Spleen (tissue), 7 donors: ENCODE measurements at regions not wholly inside any gene's neighbourhood (a gene's known extent, or its start where the extent isn't known, plus 50 kb on each side); places are given as distances from the start of the nearest gene placed in this dataset.

Experiments used
- POLR2A ChIP-seq, 3 donors: fragments of 450-650 bp; IDR thresholded peaks; one replicate each; pipeline ENCODE4 v1.5.1; 2017; ENCODE audit warnings: antibody characterized with exemption in 3 of 3, mild to moderate bottlenecking in 1 of 3
- TF ChIP-seq, protein P1 (sequence below), 11 experiments: fragments of 200-600 bp in 7 of 11; fragments of 450-650 bp in 4 of 11; sonication (generic) in 4 of 11; IDR thresholded peaks in 8 of 11; conservative IDR thresholded peaks in 3 of 11; 1 replicate in 7 of 11; 2 replicates in 4 of 11; pipeline versions ENCODE4 v1.4.0 to v1.8.0; 2016 to 2021; ENCODE audit warnings: antibody characterized with exemption in 11 of 11, inconsistent platforms in 4 of 11, mild to moderate bottlenecking in 1 of 11
- donor health status: DM: no; HTN: no; CAD: no; lungs with moderate emphysema.
- donor health status: DM: no; HTN: no; CAD: no.
- donor health status: DM: no; HTN: no; CAD: no.

DNA sequence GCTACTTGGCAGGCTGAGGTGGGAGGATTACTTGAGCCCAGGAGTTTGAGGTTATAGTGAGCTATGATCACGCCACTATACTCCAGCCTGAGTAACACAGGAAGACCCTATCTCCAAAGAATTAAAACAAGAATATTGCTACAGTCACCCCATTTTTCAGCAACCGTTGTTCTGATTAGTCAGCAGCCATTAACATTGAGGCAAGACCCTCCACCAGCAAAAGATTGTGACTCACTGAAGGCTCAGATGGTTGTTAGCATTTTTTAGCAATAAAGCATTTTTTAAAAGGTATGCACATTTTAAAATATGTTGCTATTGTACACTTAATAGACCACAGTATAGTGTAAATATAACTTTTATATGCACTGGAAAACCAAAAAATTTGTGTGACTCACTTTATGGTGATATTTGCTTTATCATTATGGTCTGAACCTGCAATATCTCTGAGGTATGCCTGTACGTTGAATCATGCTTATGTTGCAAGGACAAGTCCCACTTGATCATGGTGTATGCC lies 492.6 kb downstream of the SQOR start:
- TF ChIP-seq, protein P1, sequence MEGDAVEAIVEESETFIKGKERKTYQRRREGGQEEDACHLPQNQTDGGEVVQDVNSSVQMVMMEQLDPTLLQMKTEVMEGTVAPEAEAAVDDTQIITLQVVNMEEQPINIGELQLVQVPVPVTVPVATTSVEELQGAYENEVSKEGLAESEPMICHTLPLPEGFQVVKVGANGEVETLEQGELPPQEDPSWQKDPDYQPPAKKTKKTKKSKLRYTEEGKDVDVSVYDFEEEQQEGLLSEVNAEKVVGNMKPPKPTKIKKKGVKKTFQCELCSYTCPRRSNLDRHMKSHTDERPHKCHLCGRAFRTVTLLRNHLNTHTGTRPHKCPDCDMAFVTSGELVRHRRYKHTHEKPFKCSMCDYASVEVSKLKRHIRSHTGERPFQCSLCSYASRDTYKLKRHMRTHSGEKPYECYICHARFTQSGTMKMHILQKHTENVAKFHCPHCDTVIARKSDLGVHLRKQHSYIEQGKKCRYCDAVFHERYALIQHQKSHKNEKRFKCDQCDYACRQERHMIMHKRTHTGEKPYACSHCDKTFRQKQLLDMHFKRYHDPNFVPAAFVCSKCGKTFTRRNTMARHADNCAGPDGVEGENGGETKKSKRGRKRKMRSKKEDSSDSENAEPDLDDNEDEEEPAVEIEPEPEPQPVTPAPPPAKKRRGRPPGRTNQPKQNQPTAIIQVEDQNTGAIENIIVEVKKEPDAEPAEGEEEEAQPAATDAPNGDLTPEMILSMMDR (IDR thresholded peaks at IDR 0.05 in 8 of 11, conservative IDR thresholded peaks at IDR 0.05 in 3 of 11): no peak
- TF ChIP-seq POLR2A (IDR thresholded peaks at IDR 0.05): no peak
